ENCODE measurements at regions not wholly inside any gene's neighbourhood (a gene's known extent, or its start where the extent isn't known, plus 50 kb on each side); places are given as distances from the start of the nearest gene placed in this dataset.

DNA sequence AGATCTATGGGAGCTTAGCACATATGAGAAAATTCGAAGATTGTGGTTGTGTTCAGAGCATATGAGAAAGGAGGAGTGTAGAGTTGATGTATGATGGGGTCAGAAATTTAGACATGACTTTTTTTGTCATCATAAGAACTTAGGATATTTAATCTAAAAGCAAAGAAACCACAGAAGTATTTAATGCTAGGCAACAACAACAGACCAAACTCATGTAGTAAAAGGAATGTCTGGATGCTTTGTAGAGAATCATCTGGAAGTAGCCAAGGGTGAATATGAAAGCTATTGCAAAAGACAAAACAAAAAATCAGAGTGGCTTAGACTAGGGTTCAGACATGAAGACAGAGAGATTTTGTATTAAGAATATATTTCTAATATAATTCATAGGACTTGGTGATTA, 190.3 kb downstream of the SLITRK1 start:
- H3K36me3 Mint-ChIP-seq (ENCODE audit: low read depth) = no peaks in the 10 kb centered on the region
- Histone ChIP-seq H3K36me3 (ENCODE audit: insufficient read depth) (no peaks in the 10 kb centered on the region), H3K27ac (ENCODE audit: low read depth) (no peak overlapping the region), H3K4me1 (ENCODE audit: insufficient read depth) (0 out of 2 replicates have a peak, but pooled peaks cover 3% of the 10 kb centered on the region), H3K79me2 (replicated peaks; ENCODE audit: insufficient read depth) (no peaks in the 10 kb centered on the region), H3K9me2 (ENCODE audit: insufficient read depth) (peaks cover 6% of the 10 kb centered on the region; the same call in 1 of the 2 replicates), H3K4me3 (no peak overlapping the region), H2AFZ (no peak overlapping the region), H4K20me1 (replicated peaks; ENCODE audit: insufficient read depth) (no peaks in the 10 kb centered on the region), H3K4me2 (no peak overlapping the region), H3F3A (replicated peaks; ENCODE audit: low read depth) (no peaks in the 10 kb centered on the region), H3K27me3 (ENCODE audit: insufficient read depth) (no peaks in the 10 kb centered on the region)
- ATAC-seq (no peak), DNase-seq (ENCODE audit: low spot score) (no peak)
- no peak for TF ChIP-seq JUNB (IDR thresholded peaks at IDR 0.05; ENCODE audit: unreplicated experiment)
- TF ChIP-seq, protein P1, sequence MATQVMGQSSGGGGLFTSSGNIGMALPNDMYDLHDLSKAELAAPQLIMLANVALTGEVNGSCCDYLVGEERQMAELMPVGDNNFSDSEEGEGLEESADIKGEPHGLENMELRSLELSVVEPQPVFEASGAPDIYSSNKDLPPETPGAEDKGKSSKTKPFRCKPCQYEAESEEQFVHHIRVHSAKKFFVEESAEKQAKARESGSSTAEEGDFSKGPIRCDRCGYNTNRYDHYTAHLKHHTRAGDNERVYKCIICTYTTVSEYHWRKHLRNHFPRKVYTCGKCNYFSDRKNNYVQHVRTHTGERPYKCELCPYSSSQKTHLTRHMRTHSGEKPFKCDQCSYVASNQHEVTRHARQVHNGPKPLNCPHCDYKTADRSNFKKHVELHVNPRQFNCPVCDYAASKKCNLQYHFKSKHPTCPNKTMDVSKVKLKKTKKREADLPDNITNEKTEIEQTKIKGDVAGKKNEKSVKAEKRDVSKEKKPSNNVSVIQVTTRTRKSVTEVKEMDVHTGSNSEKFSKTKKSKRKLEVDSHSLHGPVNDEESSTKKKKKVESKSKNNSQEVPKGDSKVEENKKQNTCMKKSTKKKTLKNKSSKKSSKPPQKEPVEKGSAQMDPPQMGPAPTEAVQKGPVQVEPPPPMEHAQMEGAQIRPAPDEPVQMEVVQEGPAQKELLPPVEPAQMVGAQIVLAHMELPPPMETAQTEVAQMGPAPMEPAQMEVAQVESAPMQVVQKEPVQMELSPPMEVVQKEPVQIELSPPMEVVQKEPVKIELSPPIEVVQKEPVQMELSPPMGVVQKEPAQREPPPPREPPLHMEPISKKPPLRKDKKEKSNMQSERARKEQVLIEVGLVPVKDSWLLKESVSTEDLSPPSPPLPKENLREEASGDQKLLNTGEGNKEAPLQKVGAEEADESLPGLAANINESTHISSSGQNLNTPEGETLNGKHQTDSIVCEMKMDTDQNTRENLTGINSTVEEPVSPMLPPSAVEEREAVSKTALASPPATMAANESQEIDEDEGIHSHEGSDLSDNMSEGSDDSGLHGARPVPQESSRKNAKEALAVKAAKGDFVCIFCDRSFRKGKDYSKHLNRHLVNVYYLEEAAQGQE (IDR thresholded peaks at IDR 0.05; ENCODE audit: unreplicated experiment) = no peak
- TF ChIP-seq EZH2 (IDR thresholded peaks at IDR 0.05; ENCODE audit: low read depth, unreplicated experiment) = no peak
- TF ChIP-seq, protein P2, sequence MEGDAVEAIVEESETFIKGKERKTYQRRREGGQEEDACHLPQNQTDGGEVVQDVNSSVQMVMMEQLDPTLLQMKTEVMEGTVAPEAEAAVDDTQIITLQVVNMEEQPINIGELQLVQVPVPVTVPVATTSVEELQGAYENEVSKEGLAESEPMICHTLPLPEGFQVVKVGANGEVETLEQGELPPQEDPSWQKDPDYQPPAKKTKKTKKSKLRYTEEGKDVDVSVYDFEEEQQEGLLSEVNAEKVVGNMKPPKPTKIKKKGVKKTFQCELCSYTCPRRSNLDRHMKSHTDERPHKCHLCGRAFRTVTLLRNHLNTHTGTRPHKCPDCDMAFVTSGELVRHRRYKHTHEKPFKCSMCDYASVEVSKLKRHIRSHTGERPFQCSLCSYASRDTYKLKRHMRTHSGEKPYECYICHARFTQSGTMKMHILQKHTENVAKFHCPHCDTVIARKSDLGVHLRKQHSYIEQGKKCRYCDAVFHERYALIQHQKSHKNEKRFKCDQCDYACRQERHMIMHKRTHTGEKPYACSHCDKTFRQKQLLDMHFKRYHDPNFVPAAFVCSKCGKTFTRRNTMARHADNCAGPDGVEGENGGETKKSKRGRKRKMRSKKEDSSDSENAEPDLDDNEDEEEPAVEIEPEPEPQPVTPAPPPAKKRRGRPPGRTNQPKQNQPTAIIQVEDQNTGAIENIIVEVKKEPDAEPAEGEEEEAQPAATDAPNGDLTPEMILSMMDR (conservative IDR thresholded peaks at IDR 0.05; ENCODE audit: low read depth in 2 of 2) = no peak
- no peak for TF ChIP-seq ZNF114 (CRISPR knock-in tag; IDR thresholded peaks at IDR 0.05)
- no peak for TF ChIP-seq CREB1 (CRISPR knock-in tag; IDR thresholded peaks at IDR 0.05; ENCODE audit: low read depth)
- no peak for TF ChIP-seq ZNF331 (CRISPR knock-in tag; IDR thresholded peaks at IDR 0.05; ENCODE audit: low read depth)
- no peak for TF ChIP-seq POLR2AphosphoS5 (IDR thresholded peaks at IDR 0.05; ENCODE audit: low read depth)
- no peak for TF ChIP-seq NANOG (IDR thresholded peaks at IDR 0.05; ENCODE audit: borderline replicate concordance)
- TF ChIP-seq STAT1 (IDR thresholded peaks at IDR 0.05; ENCODE audit: unreplicated experiment) = no peak
- TF ChIP-seq EZH2phosphoT487 (IDR thresholded peaks at IDR 0.05; ENCODE audit: unreplicated experiment) = no peak
- no peak for TF ChIP-seq ETS1 (IDR thresholded peaks at IDR 0.05)
- no peak for TF ChIP-seq ZNF462 (CRISPR knock-in tag; IDR thresholded peaks at IDR 0.05)
- H3K27me3 Mint-ChIP-seq (ENCODE audit: insufficient read depth, low read depth, poor library complexity) = no peaks in the 10 kb centered on the region
- peaks cover 17% of the 10 kb centered on the region for H3K4me1 Mint-ChIP-seq
- H3K4me3 Mint-ChIP-seq = no peak overlapping the region
- H3K9me3 Mint-ChIP-seq = no peaks in the 10 kb centered on the region
- H3K27ac Mint-ChIP-seq = no peak overlapping the region
